ENCODE measurements at regions not wholly inside any gene's neighbourhood (a gene's known extent, or its start where the extent isn't known, plus 50 kb on each side); places are given as distances from the start of the nearest gene placed in this dataset.

GRCh38 chr2:117199511-117199910 is 615.0 kb upstream of the DDX18 start:
- H3K36me3 ChIP-seq (ENCODE audit: insufficient read depth, low read length) = no peaks in the 10 kb centered on the region
- H3K4me1 ChIP-seq (ENCODE audit: insufficient read depth, low read length, severe bottlenecking) = no peaks in the 10 kb centered on the region
- no peaks in the 10 kb centered on the region for H3F3A ChIP-seq (ENCODE audit: insufficient read depth, low read length)
- H3K9me2 ChIP-seq (ENCODE audit: low read depth, low read length) = no peaks in the 10 kb centered on the region
- no peak overlapping the region for H3K4me2 ChIP-seq (ENCODE audit: low read length)
- TF ChIP-seq EZH2 (IDR thresholded peaks at IDR 0.05; ENCODE audit: borderline replicate concordance, low read length) (no peak), CTCF (IDR thresholded peaks at IDR 0.05; ENCODE audit: low read length) (no peak)
- no peaks in the 10 kb centered on the region for H3K27me3 ChIP-seq (ENCODE audit: insufficient read depth, low read length)
- no peak overlapping the region for H2AFZ ChIP-seq (ENCODE audit: low read length)
- H3K4me3 ChIP-seq (ENCODE audit: low read depth, low read length, poor library complexity, severe bottlenecking) = no peak overlapping the region
- no peaks in the 10 kb centered on the region for H3K9me3 ChIP-seq (ENCODE audit: low read length)
- no peaks in the 10 kb centered on the region for H4K20me1 ChIP-seq (ENCODE audit: insufficient read depth, low read length)
- no peaks in the 10 kb centered on the region for H3K79me2 ChIP-seq (ENCODE audit: insufficient read depth, low read length)
- no peak overlapping the region for H3K9ac ChIP-seq (ENCODE audit: low read length)
- H3K27ac ChIP-seq (ENCODE audit: low read depth, low read length, poor library complexity, severe bottlenecking) = no peak overlapping the region

- H3K4me3 ChIP-seq (ENCODE audit: low read depth, low read length, poor library complexity, severe bottlenecking) = no peak overlapping the region
- no peaks in the 10 kb centered on the region for H3K9me3 ChIP-seq (ENCODE audit: low read length)
- no peaks in the 10 kb centered on the region for H3K27me3 ChIP-seq (ENCODE audit: insufficient read depth, low read length)
- no peaks in the 10 kb centered on the region for H4K20me1 ChIP-seq (ENCODE audit: insufficient read depth, low read length)
- H3K27ac ChIP-seq (ENCODE audit: low read depth, low read length, poor library complexity, severe bottlenecking) = no peak overlapping the region
- no peaks in the 10 kb centered on the region for H3K36me3 ChIP-seq (ENCODE audit: insufficient read depth, low read length)
- no peaks in the 10 kb centered on the region for H3K4me1 ChIP-seq (ENCODE audit: insufficient read depth, low read length, severe bottlenecking)
- H2AFZ ChIP-seq (ENCODE audit: low read length) = no peak overlapping the region
- no peak overlapping the region for H3K9ac ChIP-seq (ENCODE audit: low read length)
- no peaks in the 10 kb centered on the region for H3K79me2 ChIP-seq (ENCODE audit: insufficient read depth, low read length)
- TF ChIP-seq CTCF (IDR thresholded peaks at IDR 0.05; ENCODE audit: low read length) (no peak), EZH2 (IDR thresholded peaks at IDR 0.05; ENCODE audit: borderline replicate concordance, low read length) (no peak)
- H3K4me2 ChIP-seq (ENCODE audit: low read length) = no peak overlapping the region
- no peaks in the 10 kb centered on the region for H3F3A ChIP-seq (ENCODE audit: insufficient read depth, low read length)
- no peaks in the 10 kb centered on the region for H3K9me2 ChIP-seq (ENCODE audit: low read depth, low read length)
Observed at GRCh38 chr2:117212562-117212961, 601.9 kb upstream of the DDX18 start.

DNA sequence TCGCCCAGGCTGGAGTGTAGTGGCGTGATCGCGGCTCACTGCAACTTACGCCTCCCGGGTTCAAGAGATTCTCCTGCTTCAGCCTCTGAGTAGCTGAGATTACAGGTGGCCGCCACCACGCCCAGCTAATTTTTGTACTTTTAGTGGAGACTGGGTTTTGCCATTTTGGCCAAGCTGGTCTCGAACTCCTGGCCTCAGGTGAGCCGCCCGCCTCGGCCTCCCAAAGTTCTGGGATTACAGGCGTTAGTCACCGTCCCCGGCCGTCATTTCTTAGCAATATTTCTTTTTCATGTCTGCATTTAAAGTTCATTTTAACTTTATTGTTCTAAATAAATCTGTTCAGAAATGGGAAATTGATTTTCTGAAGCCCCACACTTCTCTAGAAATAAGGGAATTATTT is 597.3 kb upstream of the DDX18 start:
- Histone ChIP-seq H3K9me3 (ENCODE audit: low read length) (no peaks in the 10 kb centered on the region), H3K9me2 (ENCODE audit: low read depth, low read length) (no peaks in the 10 kb centered on the region), H3K4me3 (ENCODE audit: low read depth, low read length, poor library complexity, severe bottlenecking) (no peak overlapping the region), H3K27me3 (ENCODE audit: insufficient read depth, low read length) (no peaks in the 10 kb centered on the region), H4K20me1 (ENCODE audit: insufficient read depth, low read length) (no peaks in the 10 kb centered on the region), H3K9ac (ENCODE audit: low read length) (no peak overlapping the region), H2AFZ (ENCODE audit: low read length) (no peak overlapping the region), H3K36me3 (ENCODE audit: insufficient read depth, low read length) (no peaks in the 10 kb centered on the region), H3K79me2 (ENCODE audit: insufficient read depth, low read length) (no peaks in the 10 kb centered on the region), H3K27ac (ENCODE audit: low read depth, low read length, poor library complexity, severe bottlenecking) (no peak overlapping the region), H3K4me2 (ENCODE audit: low read length) (no peak overlapping the region), H3K4me1 (ENCODE audit: insufficient read depth, low read length, severe bottlenecking) (no peaks in the 10 kb centered on the region), H3F3A (ENCODE audit: insufficient read depth, low read length) (no peaks in the 10 kb centered on the region)
- no peak for TF ChIP-seq EZH2 (IDR thresholded peaks at IDR 0.05; ENCODE audit: borderline replicate concordance, low read length)
- no peak for TF ChIP-seq CTCF (IDR thresholded peaks at IDR 0.05; ENCODE audit: low read length)
